ENCODE measurements at regions not wholly inside any gene's neighbourhood (a gene's known extent, or its start where the extent isn't known, plus 50 kb on each side); places are given as distances from the start of the nearest gene placed in this dataset.

DNA sequence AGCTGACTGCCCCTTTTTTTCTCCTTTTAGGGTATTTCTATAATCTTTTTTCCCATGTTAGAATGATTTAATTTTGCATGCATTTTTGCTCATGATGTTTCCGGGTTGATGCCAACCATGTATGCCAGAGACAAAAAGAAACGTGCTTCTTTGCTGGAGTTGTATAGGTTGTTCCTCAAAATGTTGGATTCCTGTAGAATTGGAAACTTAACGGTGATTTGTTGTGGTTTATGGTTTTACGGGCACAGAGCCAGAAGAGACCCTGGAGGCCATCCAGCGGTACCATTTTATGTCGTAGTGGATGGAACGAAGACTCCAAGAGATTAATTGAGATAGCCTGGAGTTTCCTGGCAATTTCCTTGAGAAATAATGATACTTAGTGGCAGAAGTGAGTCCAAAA is 481.5 kb upstream of the RGMA start:
- Mint-ChIP-seq H3K27ac (ENCODE audit: unreplicated experiment) (no peak overlapping the region), H3K36me3 (ENCODE audit: low read depth, unreplicated experiment) (no peaks in the 10 kb centered on the region), H3K4me1 (ENCODE audit: low read depth, unreplicated experiment) (peaks cover 3% of the 10 kb centered on the region), H3K27me3 (ENCODE audit: low read depth, unreplicated experiment) (peaks cover 7% of the 10 kb centered on the region), H3K4me3 (ENCODE audit: unreplicated experiment) (no peak overlapping the region), H3K9me3 (ENCODE audit: unreplicated experiment) (no peaks in the 10 kb centered on the region)
- Histone ChIP-seq H3K4me3 (ENCODE audit: insufficient read depth, low read depth, low read length) (no peak overlapping the region), H3K27me3 (ENCODE audit: insufficient read depth, low read length) (no peaks in the 10 kb centered on the region), H3K4me1 (ENCODE audit: insufficient read depth, low read length) (no peaks in the 10 kb centered on the region), H2AFZ (ENCODE audit: low read depth, low read length) (no peak overlapping the region), H3K9ac (ENCODE audit: low read length) (no peak overlapping the region), H4K20me1 (ENCODE audit: insufficient read depth, low read length) (no peaks in the 10 kb centered on the region), H3K9me3 (ENCODE audit: insufficient read depth, low read depth, low read length) (no peaks in the 10 kb centered on the region), H3K27ac (ENCODE audit: low read depth, low read length) (no peak overlapping the region), H3K36me3 (ENCODE audit: insufficient read depth, low read length) (no peaks in the 10 kb centered on the region), H3K4me2 (ENCODE audit: low read length) (no peak overlapping the region), H3K79me2 (ENCODE audit: insufficient read depth, low read length) (no peaks in the 10 kb centered on the region)
- TF ChIP-seq EZH2 (IDR thresholded peaks at IDR 0.05; ENCODE audit: insufficient read depth, low read length) (no peak), CTCF (IDR thresholded peaks at IDR 0.05; ENCODE audit: insufficient read depth, low read depth, low read length) (no peak)
- FAIRE-seq (no peak), DNase-seq (ENCODE audit: low read depth) (no peak)

GRCh38 chr15:93566762-93567161 is 477.8 kb upstream of the RGMA start:
- peaks cover 3% of the 10 kb centered on the region for H3K4me1 Mint-ChIP-seq (ENCODE audit: low read depth, unreplicated experiment)
- TF ChIP-seq EZH2 (IDR thresholded peaks at IDR 0.05; ENCODE audit: insufficient read depth, low read length) (no peak), CTCF (IDR thresholded peaks at IDR 0.05; ENCODE audit: insufficient read depth, low read depth, low read length) (no peak)
- no peak overlapping the region for H3K27ac ChIP-seq (ENCODE audit: low read depth, low read length)
- no peak overlapping the region for H3K4me3 ChIP-seq (ENCODE audit: insufficient read depth, low read depth, low read length)
- H3K4me1 ChIP-seq (ENCODE audit: insufficient read depth, low read length) = no peaks in the 10 kb centered on the region
- no peak overlapping the region for H3K27ac Mint-ChIP-seq (ENCODE audit: unreplicated experiment)
- H3K4me3 Mint-ChIP-seq (ENCODE audit: unreplicated experiment) = no peak overlapping the region
- H3K36me3 Mint-ChIP-seq (ENCODE audit: low read depth, unreplicated experiment) = no peaks in the 10 kb centered on the region
- DNase-seq (ENCODE audit: low read depth) (no peak), FAIRE-seq (no peak)
- no peak overlapping the region for H2AFZ ChIP-seq (ENCODE audit: low read depth, low read length)
- H3K27me3 ChIP-seq (ENCODE audit: insufficient read depth, low read length) = no peaks in the 10 kb centered on the region
- no peaks in the 10 kb centered on the region for H4K20me1 ChIP-seq (ENCODE audit: insufficient read depth, low read length)
- H3K9me3 Mint-ChIP-seq (ENCODE audit: unreplicated experiment) = no peaks in the 10 kb centered on the region
- no peaks in the 10 kb centered on the region for H3K79me2 ChIP-seq (ENCODE audit: insufficient read depth, low read length)
- no peak overlapping the region for H3K9ac ChIP-seq (ENCODE audit: low read length)
- no peaks in the 10 kb centered on the region for H3K9me3 ChIP-seq (ENCODE audit: insufficient read depth, low read depth, low read length)
- no peak overlapping the region for H3K4me2 ChIP-seq (ENCODE audit: low read length)
- H3K36me3 ChIP-seq (ENCODE audit: insufficient read depth, low read length) = no peaks in the 10 kb centered on the region
- H3K27me3 Mint-ChIP-seq (ENCODE audit: low read depth, unreplicated experiment) = peaks cover 10% of the 10 kb centered on the region

DNA sequence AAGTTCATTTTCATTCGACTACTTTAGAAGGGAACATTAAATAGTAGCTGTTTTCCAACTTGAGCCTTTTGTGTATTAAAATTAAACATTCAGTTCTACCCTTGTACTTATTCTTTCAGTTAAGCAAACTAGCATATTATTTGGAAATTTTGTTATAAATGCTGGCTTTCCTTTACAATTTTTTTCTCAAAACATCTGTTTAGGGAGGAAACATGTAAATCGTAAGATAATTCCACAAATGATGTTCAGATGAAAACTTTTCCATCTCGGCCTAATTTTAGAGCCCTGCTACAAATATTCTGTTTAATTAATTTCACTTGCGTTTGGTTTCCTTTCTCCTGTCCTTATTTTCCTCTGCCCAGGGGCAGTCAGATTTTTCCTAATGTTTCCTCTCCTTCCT is 476.2 kb upstream of the RGMA start:
- no peaks in the 10 kb centered on the region for H3K9me3 ChIP-seq (ENCODE audit: insufficient read depth, low read depth, low read length)
- DNase-seq (ENCODE audit: low read depth) = no peak
- no peaks in the 10 kb centered on the region for H4K20me1 ChIP-seq (ENCODE audit: insufficient read depth, low read length)
- peaks cover 3% of the 10 kb centered on the region for H3K27me3 Mint-ChIP-seq (ENCODE audit: low read depth, unreplicated experiment)
- H3K4me1 ChIP-seq (ENCODE audit: insufficient read depth, low read length) = no peaks in the 10 kb centered on the region
- no peak overlapping the region for H3K4me2 ChIP-seq (ENCODE audit: low read length)
- no peak overlapping the region for H3K4me3 ChIP-seq (ENCODE audit: insufficient read depth, low read depth, low read length)
- no peak for FAIRE-seq
- H3K4me3 Mint-ChIP-seq (ENCODE audit: unreplicated experiment) = no peak overlapping the region
- no peaks in the 10 kb centered on the region for H3K79me2 ChIP-seq (ENCODE audit: insufficient read depth, low read length)
- H3K36me3 Mint-ChIP-seq (ENCODE audit: low read depth, unreplicated experiment) = no peaks in the 10 kb centered on the region
- TF ChIP-seq EZH2 (IDR thresholded peaks at IDR 0.05; ENCODE audit: insufficient read depth, low read length) (no peak), CTCF (IDR thresholded peaks at IDR 0.05; ENCODE audit: insufficient read depth, low read depth, low read length) (no peak)
- no peak overlapping the region for H3K9ac ChIP-seq (ENCODE audit: low read length)
- H3K4me1 Mint-ChIP-seq (ENCODE audit: low read depth, unreplicated experiment) = peaks cover 3% of the 10 kb centered on the region
- H2AFZ ChIP-seq (ENCODE audit: low read depth, low read length) = no peak overlapping the region
- no peaks in the 10 kb centered on the region for H3K9me3 Mint-ChIP-seq (ENCODE audit: unreplicated experiment)
- no peak overlapping the region for H3K27ac ChIP-seq (ENCODE audit: low read depth, low read length)
- no peaks in the 10 kb centered on the region for H3K36me3 ChIP-seq (ENCODE audit: insufficient read depth, low read length)
- H3K27me3 ChIP-seq (ENCODE audit: insufficient read depth, low read length) = no peaks in the 10 kb centered on the region
- no peak overlapping the region for H3K27ac Mint-ChIP-seq (ENCODE audit: unreplicated experiment)
